ENCODE measurements at regions not wholly inside any gene's neighbourhood (a gene's known extent, or its start where the extent isn't known, plus 50 kb on each side); places are given as distances from the start of the nearest gene placed in this dataset.

DNA sequence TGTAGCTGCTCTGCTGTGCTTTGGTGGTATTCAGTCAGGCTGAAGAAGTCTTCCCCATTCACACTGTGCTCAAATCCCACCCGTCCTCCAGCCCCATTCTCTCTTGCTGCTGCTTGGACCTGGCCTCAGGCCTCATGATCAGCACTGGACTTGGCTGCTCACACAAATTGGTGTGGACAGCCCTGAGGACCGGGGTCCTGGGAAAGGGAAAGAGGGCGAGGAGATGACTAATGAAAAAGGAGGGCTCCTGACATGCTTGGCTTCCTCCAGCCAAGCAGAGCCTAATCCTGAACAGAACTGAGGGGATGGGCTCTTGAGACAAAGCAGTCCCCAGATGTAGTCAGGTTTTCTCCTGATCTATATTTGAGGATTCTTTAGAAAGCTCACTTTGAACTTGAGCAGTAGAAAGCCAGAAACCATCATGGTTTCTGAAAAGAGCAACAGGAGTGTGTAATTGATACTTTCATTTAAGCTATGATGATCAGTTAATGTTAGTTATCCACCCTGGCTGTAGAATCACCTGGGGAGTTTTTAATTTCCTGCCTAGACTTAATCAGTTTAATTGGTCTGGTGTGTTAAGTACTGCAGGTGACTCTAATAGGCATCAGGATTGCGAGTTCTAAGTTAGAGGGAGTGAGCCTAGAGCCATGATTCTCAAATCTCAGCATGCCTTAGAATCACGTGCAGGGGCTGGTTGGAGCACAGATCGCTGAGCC, 79.4 kb upstream of the THBS1 start:
- H3K27ac ChIP-seq (ENCODE audit: low read length) = no peak overlapping the region
- TF ChIP-seq SIN3A (IDR thresholded peaks at IDR 0.05; ENCODE audit: borderline replicate concordance, insufficient read depth, low read depth, low read length) = no peak
- no peak for TF ChIP-seq POLR2AphosphoS5 (IDR thresholded peaks at IDR 0.05; ENCODE audit: low read depth, low read length)
- TF ChIP-seq, protein P1, sequence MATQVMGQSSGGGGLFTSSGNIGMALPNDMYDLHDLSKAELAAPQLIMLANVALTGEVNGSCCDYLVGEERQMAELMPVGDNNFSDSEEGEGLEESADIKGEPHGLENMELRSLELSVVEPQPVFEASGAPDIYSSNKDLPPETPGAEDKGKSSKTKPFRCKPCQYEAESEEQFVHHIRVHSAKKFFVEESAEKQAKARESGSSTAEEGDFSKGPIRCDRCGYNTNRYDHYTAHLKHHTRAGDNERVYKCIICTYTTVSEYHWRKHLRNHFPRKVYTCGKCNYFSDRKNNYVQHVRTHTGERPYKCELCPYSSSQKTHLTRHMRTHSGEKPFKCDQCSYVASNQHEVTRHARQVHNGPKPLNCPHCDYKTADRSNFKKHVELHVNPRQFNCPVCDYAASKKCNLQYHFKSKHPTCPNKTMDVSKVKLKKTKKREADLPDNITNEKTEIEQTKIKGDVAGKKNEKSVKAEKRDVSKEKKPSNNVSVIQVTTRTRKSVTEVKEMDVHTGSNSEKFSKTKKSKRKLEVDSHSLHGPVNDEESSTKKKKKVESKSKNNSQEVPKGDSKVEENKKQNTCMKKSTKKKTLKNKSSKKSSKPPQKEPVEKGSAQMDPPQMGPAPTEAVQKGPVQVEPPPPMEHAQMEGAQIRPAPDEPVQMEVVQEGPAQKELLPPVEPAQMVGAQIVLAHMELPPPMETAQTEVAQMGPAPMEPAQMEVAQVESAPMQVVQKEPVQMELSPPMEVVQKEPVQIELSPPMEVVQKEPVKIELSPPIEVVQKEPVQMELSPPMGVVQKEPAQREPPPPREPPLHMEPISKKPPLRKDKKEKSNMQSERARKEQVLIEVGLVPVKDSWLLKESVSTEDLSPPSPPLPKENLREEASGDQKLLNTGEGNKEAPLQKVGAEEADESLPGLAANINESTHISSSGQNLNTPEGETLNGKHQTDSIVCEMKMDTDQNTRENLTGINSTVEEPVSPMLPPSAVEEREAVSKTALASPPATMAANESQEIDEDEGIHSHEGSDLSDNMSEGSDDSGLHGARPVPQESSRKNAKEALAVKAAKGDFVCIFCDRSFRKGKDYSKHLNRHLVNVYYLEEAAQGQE (IDR thresholded peaks at IDR 0.05; ENCODE audit: insufficient read depth in 1 of 2, low read depth in 2 of 2, low read length in 1 of 2) = no peak
- no peak for TF ChIP-seq TCF7L2 (IDR thresholded peaks at IDR 0.05; ENCODE audit: low read depth, low read length)
- TF ChIP-seq, protein P2, sequence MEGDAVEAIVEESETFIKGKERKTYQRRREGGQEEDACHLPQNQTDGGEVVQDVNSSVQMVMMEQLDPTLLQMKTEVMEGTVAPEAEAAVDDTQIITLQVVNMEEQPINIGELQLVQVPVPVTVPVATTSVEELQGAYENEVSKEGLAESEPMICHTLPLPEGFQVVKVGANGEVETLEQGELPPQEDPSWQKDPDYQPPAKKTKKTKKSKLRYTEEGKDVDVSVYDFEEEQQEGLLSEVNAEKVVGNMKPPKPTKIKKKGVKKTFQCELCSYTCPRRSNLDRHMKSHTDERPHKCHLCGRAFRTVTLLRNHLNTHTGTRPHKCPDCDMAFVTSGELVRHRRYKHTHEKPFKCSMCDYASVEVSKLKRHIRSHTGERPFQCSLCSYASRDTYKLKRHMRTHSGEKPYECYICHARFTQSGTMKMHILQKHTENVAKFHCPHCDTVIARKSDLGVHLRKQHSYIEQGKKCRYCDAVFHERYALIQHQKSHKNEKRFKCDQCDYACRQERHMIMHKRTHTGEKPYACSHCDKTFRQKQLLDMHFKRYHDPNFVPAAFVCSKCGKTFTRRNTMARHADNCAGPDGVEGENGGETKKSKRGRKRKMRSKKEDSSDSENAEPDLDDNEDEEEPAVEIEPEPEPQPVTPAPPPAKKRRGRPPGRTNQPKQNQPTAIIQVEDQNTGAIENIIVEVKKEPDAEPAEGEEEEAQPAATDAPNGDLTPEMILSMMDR (IDR thresholded peaks at IDR 0.05) = no peak
- BruUV-seq (replicated peaks) = no TSS peak
- DNase-seq (ENCODE audit: low read depth, low spot score) (no peak), ATAC-seq (no peak)
- H3K4me1 ChIP-seq (ENCODE audit: control insufficient read depth, insufficient read depth, low read length) = no peaks in the 10 kb centered on the region
- no peaks in the 10 kb centered on the region for H3K9me3 ChIP-seq (ENCODE audit: control insufficient read depth, insufficient read depth, low read depth, low read length)
- H3K27me3 ChIP-seq (ENCODE audit: control insufficient read depth, insufficient read depth, low read length) = no peaks in the 10 kb centered on the region
- H3K36me3 ChIP-seq (ENCODE audit: control insufficient read depth, insufficient read depth, low read length) = no peaks in the 10 kb centered on the region
- no peak overlapping the region for H3K4me3 ChIP-seq (ENCODE audit: low read depth in 2 of 2, low read length in 2 of 2)
- in situ Hi-C loops (cut with HindIII; ENCODE audit: low pct_unique_long_range_greater_than_20kb, low sequenced_read_pairs) (no loop called here), intact Hi-C loops (cut with micrococcal nuclease; ENCODE audit: unreplicated experiment) (no loop called here)
- CTCF ChIA-PET = no interaction called here
- POLR2A ChIA-PET = no interaction called here

DNA sequence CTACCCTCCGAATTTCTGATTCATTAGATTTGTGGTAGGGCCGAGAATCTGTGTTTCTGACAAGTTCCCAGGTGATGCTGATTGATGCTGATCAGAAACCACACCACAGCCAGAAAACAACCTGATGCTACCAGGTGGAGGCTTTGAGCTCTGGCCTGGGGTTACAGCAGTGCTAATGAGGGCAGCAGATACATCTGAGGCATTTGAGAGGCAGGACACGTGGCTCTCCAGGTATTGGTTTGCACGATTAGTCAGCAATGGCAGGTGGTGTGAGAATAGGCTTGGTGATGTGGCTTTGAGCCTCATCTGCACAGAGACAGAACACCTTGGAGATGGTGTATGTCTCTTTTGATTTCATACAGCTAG, 78.8 kb upstream of the THBS1 start:
- H3K4me1 ChIP-seq (ENCODE audit: control insufficient read depth, insufficient read depth, low read length) = no peaks in the 10 kb centered on the region
- no peaks in the 10 kb centered on the region for H3K9me3 ChIP-seq (ENCODE audit: control insufficient read depth, insufficient read depth, low read depth, low read length)
- in situ Hi-C loops (cut with HindIII; ENCODE audit: low pct_unique_long_range_greater_than_20kb, low sequenced_read_pairs) (no loop called here), intact Hi-C loops (cut with micrococcal nuclease; ENCODE audit: unreplicated experiment) (no loop called here)
- no peak overlapping the region for H3K27ac ChIP-seq (ENCODE audit: low read length)
- H3K27me3 ChIP-seq (ENCODE audit: control insufficient read depth, insufficient read depth, low read length) = no peaks in the 10 kb centered on the region
- H3K36me3 ChIP-seq (ENCODE audit: control insufficient read depth, insufficient read depth, low read length) = no peaks in the 10 kb centered on the region
- POLR2A ChIA-PET = no interaction called here
- no peak for ATAC-seq
- no peak overlapping the region for H3K4me3 ChIP-seq (ENCODE audit: low read depth in 2 of 2, low read length in 2 of 2)
- TF ChIP-seq, protein P2 (IDR thresholded peaks at IDR 0.05) = no peak
- TF ChIP-seq POLR2AphosphoS5 (IDR thresholded peaks at IDR 0.05; ENCODE audit: low read depth, low read length) (no peak), TCF7L2 (IDR thresholded peaks at IDR 0.05; ENCODE audit: low read depth, low read length) (no peak), SIN3A (IDR thresholded peaks at IDR 0.05; ENCODE audit: borderline replicate concordance, insufficient read depth, low read depth, low read length) (no peak)
- TF ChIP-seq, protein P1 (IDR thresholded peaks at IDR 0.05; ENCODE audit: insufficient read depth in 1 of 2, low read depth in 2 of 2, low read length in 1 of 2) = no peak
- CTCF ChIA-PET = no interaction called here
- no TSS peak for BruUV-seq (replicated peaks)
- DNase-seq (ENCODE audit: low read depth, low spot score) = no peak

Data from Panc1 (cell line).